Kidney capillary endothelial cell (primary cell): ENCODE measurements at regions not wholly inside any gene's neighbourhood (a gene's known extent, or its start where the extent isn't known, plus 50 kb on each side); places are given as distances from the start of the nearest gene placed in this dataset.

Experiments
- DNase-seq: peaks from one replicate; pipeline ENCODE4 v3.0.0-alpha.2; 2018; ENCODE audit warnings: low spot score

GRCh38 chr1:195562074-195562473 lies 1046.2 kb downstream of the KCNT2 start:
- no peak for DNase-seq

- DNase-seq = no peak
Observed at GRCh38 chr1:195550071-195550862, 1058.0 kb downstream of the KCNT2 start.

DNA sequence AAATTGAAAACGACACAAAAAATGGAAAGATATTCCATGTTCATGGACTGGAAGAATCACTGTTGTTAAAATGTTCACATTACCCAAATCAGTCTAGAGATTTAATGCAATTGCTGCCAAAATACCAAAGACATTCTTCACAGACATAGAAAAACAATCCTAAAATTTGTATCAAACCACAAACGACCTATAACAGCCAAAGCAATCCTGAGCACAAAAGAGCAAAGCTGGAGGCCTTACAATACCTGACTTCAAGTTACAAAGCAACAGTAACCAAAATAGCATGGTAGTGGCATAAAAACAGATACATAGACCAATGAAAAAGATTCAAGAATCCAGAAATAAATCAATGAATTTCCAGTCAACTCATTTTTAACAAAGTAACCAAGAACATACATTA lies 1077.3 kb downstream of the KCNT2 start:
- no peak for DNase-seq

- no peak for DNase-seq
Observed at GRCh38 chr1:195529881-195530280, 1078.4 kb downstream of the KCNT2 start.

DNA sequence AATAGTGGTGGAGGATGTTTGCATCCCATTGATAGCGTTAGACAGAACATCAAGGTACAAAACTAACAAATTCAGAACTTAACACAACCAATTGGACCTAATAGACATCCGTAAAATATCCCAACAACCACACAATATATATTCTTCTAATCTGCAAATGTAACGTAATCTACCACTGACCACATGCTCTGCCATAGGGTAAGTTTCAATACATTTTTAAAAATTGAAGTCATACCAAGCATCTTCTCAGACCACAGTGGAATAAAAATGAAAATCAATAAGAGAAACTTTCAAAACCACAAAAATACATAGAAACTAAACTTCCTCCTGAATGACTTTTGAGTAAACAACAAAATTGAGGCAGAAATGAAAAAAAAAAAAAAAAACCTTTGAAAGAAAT lies 1087.5 kb downstream of the KCNT2 start:
- DNase-seq = no peak

GRCh38 chr1:195516036-195516435 lies 1092.2 kb downstream of the KCNT2 start:
- DNase-seq = no peak

GRCh38 chr1:195511501-195511900 lies 1096.7 kb downstream of the KCNT2 start:
- no peak for DNase-seq

DNA sequence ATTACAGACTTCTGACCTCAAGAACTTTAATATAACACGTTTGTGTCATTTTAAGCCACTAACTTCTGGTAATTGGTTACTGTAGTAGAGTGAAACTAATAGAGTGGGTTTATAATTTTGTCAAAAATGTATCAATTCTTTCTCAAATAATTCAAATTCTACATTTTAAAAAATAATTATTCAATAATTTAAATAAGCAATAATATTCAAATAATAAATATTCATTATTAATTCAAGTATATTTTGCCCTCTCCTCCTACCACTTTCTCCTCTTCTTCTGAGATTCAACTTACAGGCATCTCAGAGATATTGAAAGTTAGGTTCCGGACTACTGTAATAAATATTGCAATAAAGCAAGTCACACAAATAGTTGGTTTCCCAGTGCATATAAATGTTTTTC lies 1107.1 kb downstream of the KCNT2 start:
- DNase-seq = no peak

GRCh38 chr1:195495720-195496635 lies 1112.3 kb downstream of the KCNT2 start:
- DNase-seq = no peak

GRCh38 chr1:195482137-195482536 lies 1126.1 kb downstream of the KCNT2 start:
- DNase-seq = no peak

GRCh38 chr1:195481293-195481692 lies 1126.9 kb downstream of the KCNT2 start:
- DNase-seq = no peak

- no peak for DNase-seq
Observed at GRCh38 chr1:195475568-195475967, 1132.7 kb downstream of the KCNT2 start.

- no peak for DNase-seq
Observed at GRCh38 chr1:195472291-195472690, 1135.9 kb downstream of the KCNT2 start.

DNA sequence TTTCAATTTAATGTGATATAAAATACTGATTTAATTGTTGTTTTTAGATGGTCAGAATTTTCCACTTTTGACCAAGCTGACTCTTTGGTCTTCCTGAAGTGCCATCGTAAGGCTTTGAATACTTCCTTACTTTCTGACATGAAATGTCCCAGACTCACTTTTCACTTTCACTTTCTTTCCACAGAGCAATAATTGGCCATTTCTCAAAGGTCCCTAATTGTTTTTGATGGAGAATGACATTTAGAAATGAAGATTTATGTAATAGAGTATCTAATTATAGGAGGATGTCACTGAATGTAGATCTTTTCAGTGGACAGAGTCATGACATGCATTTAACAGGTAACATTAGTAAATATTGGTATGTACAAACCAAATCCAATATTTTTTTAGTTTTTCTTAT lies 1141.6 kb downstream of the KCNT2 start:
- DNase-seq = no peak

- no peak for DNase-seq
Observed at GRCh38 chr1:195462646-195463045, 1145.6 kb downstream of the KCNT2 start.

GRCh38 chr1:195462152-195462551 lies 1146.1 kb downstream of the KCNT2 start:
- no peak for DNase-seq

GRCh38 chr1:195458365-195458764 lies 1149.9 kb downstream of the KCNT2 start:
- DNase-seq = no peak

GRCh38 chr1:195450794-195451193 lies 1157.4 kb downstream of the KCNT2 start:
- no peak for DNase-seq

GRCh38 chr1:195439661-195440060 lies 1168.6 kb downstream of the KCNT2 start:
- DNase-seq = no peak

- no peak for DNase-seq
Observed at GRCh38 chr1:195434566-195435203, 1173.6 kb downstream of the KCNT2 start.

DNA sequence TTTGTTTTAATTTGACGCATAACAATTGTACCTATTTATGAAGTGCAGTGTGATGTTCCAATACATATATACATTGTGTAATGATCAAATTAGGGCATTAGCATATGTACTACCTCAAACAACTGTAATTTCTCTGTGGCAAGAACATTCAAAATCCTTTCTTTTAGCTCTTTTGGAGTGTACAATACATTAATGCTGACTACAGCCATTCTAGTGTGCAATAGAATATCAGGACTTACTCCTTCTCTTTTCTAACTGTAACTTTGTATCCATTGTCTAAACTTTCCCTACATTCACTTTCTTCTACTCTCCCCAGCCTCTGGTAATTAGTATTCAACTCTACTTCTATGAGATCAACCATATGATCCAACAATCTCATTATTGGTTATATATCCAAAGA lies 1177.4 kb downstream of the KCNT2 start:
- DNase-seq = no peak

GRCh38 chr1:195428927-195429326 lies 1179.3 kb downstream of the KCNT2 start:
- no peak for DNase-seq

- no peak for DNase-seq
Observed at GRCh38 chr1:195415584-195415983, 1192.7 kb downstream of the KCNT2 start.
